Endometrial microvascular endothelial cells (primary cell): ENCODE measurements at regions not wholly inside any gene's neighbourhood (a gene's known extent, or its start where the extent isn't known, plus 50 kb on each side); places are given as distances from the start of the nearest gene placed in this dataset.

Source experiments
- in situ Hi-C: cut with HindIII; loops from 2 replicates; pipeline ENCODE4 v1.10.0; 2017; ENCODE audit warnings: low sequenced_read_pairs, low pct_unique_long_range_greater_than_20kb; ENCODE audit errors: inconsistent ontology term

GRCh38 chr5:164593982-164594381 is 1088.6 kb downstream of the MAT2B start:
- in situ Hi-C loops: no loop called here

- in situ Hi-C loops: no loop called here
Observed at GRCh38 chr5:164597293-164597900, 1092.0 kb downstream of the MAT2B start.

- in situ Hi-C loops: no loop called here
Observed at GRCh38 chr5:164600274-164600673, 1094.9 kb downstream of the MAT2B start.

GRCh38 chr5:164600929-164601535 is 1095.6 kb downstream of the MAT2B start:
- in situ Hi-C loops: no loop called here

GRCh38 chr5:164608507-164608906 is 1103.1 kb downstream of the MAT2B start:
- in situ Hi-C loops: no loop called here

- in situ Hi-C loops: no loop called here
Observed at GRCh38 chr5:164610374-164610773, 1105.0 kb downstream of the MAT2B start.

GRCh38 chr5:164614707-164615106 is 1109.3 kb downstream of the MAT2B start:
- in situ Hi-C loops: no loop called here

- in situ Hi-C loops: no loop called here
Observed at GRCh38 chr5:164617290-164617689, 1111.9 kb downstream of the MAT2B start.

- in situ Hi-C loops: no loop called here
Observed at GRCh38 chr5:164627021-164627420, 1121.6 kb downstream of the MAT2B start.

GRCh38 chr5:164636456-164636855 is 1131.0 kb downstream of the MAT2B start:
- in situ Hi-C loops: no loop called here

GRCh38 chr5:164637931-164638521 is 1132.6 kb downstream of the MAT2B start:
- in situ Hi-C loops: no loop called here

GRCh38 chr5:164649266-164649665 is 1143.8 kb downstream of the MAT2B start:
- in situ Hi-C loops: no loop called here

- in situ Hi-C loops: no loop called here
Observed at GRCh38 chr5:164650427-164650826, 1145.0 kb downstream of the MAT2B start.

- in situ Hi-C loops: no loop called here
Observed at GRCh38 chr5:164651546-164652275, 1146.3 kb downstream of the MAT2B start.

- in situ Hi-C loops: no loop called here
Observed at GRCh38 chr5:164652276-164652660, 1146.8 kb downstream of the MAT2B start.

- in situ Hi-C loops: no loop called here
Observed at GRCh38 chr5:164663198-164663989, 1158.0 kb downstream of the MAT2B start.

- in situ Hi-C loops: no loop called here
Observed at GRCh38 chr5:164671640-164672039, 1166.2 kb downstream of the MAT2B start.

- in situ Hi-C loops: no loop called here
Observed at GRCh38 chr5:164672205-164672604, 1166.8 kb downstream of the MAT2B start.
